HG03159 (cell line): ENCODE measurements at regions not wholly inside any gene's neighbourhood (a gene's known extent, or its start where the extent isn't known, plus 50 kb on each side); places are given as distances from the start of the nearest gene placed in this dataset.
"Not testable (repeated sequence)": the region's sequence is repeated elsewhere in the genome, so short reads cannot be mapped to it uniquely, and the experiment has no call there.

ENCODE experiments used
- ATAC-seq: cut with Tn5 transposase; IDR thresholded peaks from one replicate; pipeline ENCODE4 v1.9.1; 2021; ENCODE audit warnings: mild to moderate bottlenecking, moderate library complexity; ENCODE audit not compliant: unreplicated experiment

- no peak for ATAC-seq
Observed at GRCh38 chr4:117893207-117893606, 141.1 kb upstream of the NDST3 start.

GRCh38 chr4:117898496-117898895 is 135.8 kb upstream of the NDST3 start:
- no peak for ATAC-seq

GRCh38 chr4:117900832-117901231 is 133.5 kb upstream of the NDST3 start:
- ATAC-seq = no peak

- no peak for ATAC-seq
Observed at GRCh38 chr4:117907646-117908045, 126.6 kb upstream of the NDST3 start.

- ATAC-seq = no peak
Observed at GRCh38 chr4:117908306-117909207, 125.7 kb upstream of the NDST3 start.

- no peak for ATAC-seq
Observed at GRCh38 chr4:117916728-117917127, 117.6 kb upstream of the NDST3 start.

- not testable (repeated sequence) for ATAC-seq
Observed at GRCh38 chr4:117922311-117922710, 112.0 kb upstream of the NDST3 start.

- ATAC-seq = not testable (repeated sequence)
Observed at GRCh38 chr4:117927823-117928222, 106.5 kb upstream of the NDST3 start.

GRCh38 chr4:117941611-117942010 is 92.7 kb upstream of the NDST3 start:
- no peak for ATAC-seq

- no peak for ATAC-seq
Observed at GRCh38 chr4:117949621-117950020, 84.7 kb upstream of the NDST3 start.

GRCh38 chr4:117957571-117957970 is 76.7 kb upstream of the NDST3 start:
- ATAC-seq = no peak

GRCh38 chr4:117965622-117966021 is 68.7 kb upstream of the NDST3 start:
- ATAC-seq = no peak

- ATAC-seq = no peak
Observed at GRCh38 chr4:117968606-117969005, 65.7 kb upstream of the NDST3 start.

GRCh38 chr4:117971403-117971802 is 62.9 kb upstream of the NDST3 start:
- no peak for ATAC-seq

GRCh38 chr4:117983541-117984365 is 50.5 kb upstream of the NDST3 start:
- no peak for ATAC-seq

GRCh38 chr4:117984366-117984680 is 50.0 kb upstream of the NDST3 start:
- ATAC-seq = no peak
